OCI-LY1 (cell line): ENCODE measurements at regions not wholly inside any gene's neighbourhood (a gene's known extent, or its start where the extent isn't known, plus 50 kb on each side); places are given as distances from the start of the nearest gene placed in this dataset.

Source experiments
- H2AFZ ChIP-seq: fragments of 200-600 bp; sonication (generic), shearing (Covaris generic); 2 replicates; pipeline ENCODE4 v1.6.0; 2014; ENCODE audit warnings: antibody characterized with exemption, mild to moderate bottlenecking, low read length
- H3F3A ChIP-seq: fragments of 200-600 bp; sonication (generic), shearing (Covaris generic); 2 replicates; pipeline ENCODE4 v1.6.0; 2014; ENCODE audit warnings: mild to moderate bottlenecking, antibody characterized with exemption, low read length, moderate library complexity; ENCODE audit not compliant: insufficient read depth
- H3K27ac ChIP-seq: fragments of 200-600 bp; sonication (generic); 2 replicates; pipeline ENCODE4 v1.5.1; 2014; ENCODE audit warnings: low read length, mixed run types, mild to moderate bottlenecking, low read depth; ENCODE audit not compliant: poor library complexity, severe bottlenecking
- H3K27me3 ChIP-seq: fragments of 200-600 bp; sonication (generic); 2 replicates; pipeline ENCODE4 v1.6.0; 2014; ENCODE audit warnings: antibody characterized with exemption, mild to moderate bottlenecking, low read length, moderate library complexity; ENCODE audit not compliant: insufficient read depth
- H3K36me3 ChIP-seq: fragments of 200-600 bp; sonication (generic); 2 replicates; pipeline ENCODE4 v1.6.1; 2014; ENCODE audit warnings: mild to moderate bottlenecking, antibody characterized with exemption, low read length, moderate library complexity, mixed read lengths; ENCODE audit not compliant: insufficient read depth
- H3K4me1 ChIP-seq: fragments of 200-600 bp; sonication (generic); 2 replicates; pipeline ENCODE4 v1.5.1; 2014; ENCODE audit warnings: mild to moderate bottlenecking, low read length, moderate library complexity; ENCODE audit not compliant: insufficient read depth, severe bottlenecking
- H3K4me2 ChIP-seq: fragments of 200-600 bp; sonication (generic), shearing (Covaris generic); 2 replicates; pipeline ENCODE4 v1.6.1; 2014; ENCODE audit warnings: low read length
- H3K4me3 ChIP-seq: fragments of 200-600 bp; sonication (generic); 2 replicates; pipeline ENCODE4 v1.5.1; 2014; ENCODE audit warnings: low read length, low read depth, mild to moderate bottlenecking, mixed read lengths; ENCODE audit not compliant: poor library complexity, severe bottlenecking
- H3K79me2 ChIP-seq: fragments of 200-600 bp; shearing (Covaris generic); 2 replicates; pipeline ENCODE4 v1.6.1; 2016; ENCODE audit warnings: mixed run types, low read length, mixed read lengths; ENCODE audit not compliant: insufficient read depth
- H3K9ac ChIP-seq: fragments of 200-600 bp; sonication (generic), shearing (Covaris generic); 2 replicates; pipeline ENCODE4 v1.6.1; 2014; ENCODE audit warnings: mild to moderate bottlenecking, low read length, mixed read lengths
- H3K9me2 ChIP-seq: fragments of 200-600 bp; sonication (generic), shearing (Covaris generic); 2 replicates; pipeline ENCODE4 v1.6.1; 2014; ENCODE audit warnings: low read depth, mild to moderate bottlenecking, low read length, mixed read lengths
- H3K9me3 ChIP-seq: fragments of 200-600 bp; shearing (Covaris generic); 2 replicates; pipeline ENCODE4 v1.6.1; 2014; ENCODE audit warnings: low read length, mixed read lengths
- H4K20me1 ChIP-seq: fragments of 200-600 bp; sonication (generic), shearing (Covaris generic); 2 replicates; pipeline ENCODE4 v1.6.0; 2016; ENCODE audit warnings: mild to moderate bottlenecking, low read length; ENCODE audit not compliant: insufficient read depth
- CTCF ChIP-seq: fragments of 200-600 bp; sonication (generic), shearing (Covaris generic); IDR thresholded peaks from 2 replicates; pipeline ENCODE4 v1.5.1; 2017; ENCODE audit warnings: mild to moderate bottlenecking, antibody characterized with exemption, low read length, moderate library complexity, mixed read lengths
- EZH2 ChIP-seq: fragments of 200-600 bp; sonication (generic), shearing (Covaris generic); IDR thresholded peaks from 2 replicates; pipeline ENCODE4 v1.8.0; 2017; ENCODE audit warnings: borderline replicate concordance, mixed run types, mild to moderate bottlenecking, antibody characterized with exemption, low read length, moderate library complexity, mixed read lengths

- Histone ChIP-seq H3K4me2 (no peak overlapping the region), H3K36me3 (no peaks in the 10 kb centered on the region), H3K27me3 (no peaks in the 10 kb centered on the region), H3K9me2 (no peaks in the 10 kb centered on the region), H3K4me1 (no peaks in the 10 kb centered on the region), H3K9ac (no peak overlapping the region), H2AFZ (no peak overlapping the region), H3K4me3 (no peak overlapping the region), H3K27ac (no peak overlapping the region), H3F3A (no peaks in the 10 kb centered on the region), H3K79me2 (no peaks in the 10 kb centered on the region), H4K20me1 (no peaks in the 10 kb centered on the region), H3K9me3 (no peaks in the 10 kb centered on the region)
- TF ChIP-seq EZH2, result no peak
- TF ChIP-seq CTCF, result no peak
Observed at GRCh38 chr20:9928281-9928737, 89.4 kb upstream of the PAK5 start.

- Histone ChIP-seq H3K4me3 (no peak overlapping the region), H3K9ac (no peak overlapping the region), H3K4me1 (no peaks in the 10 kb centered on the region), H3K9me3 (no peaks in the 10 kb centered on the region), H3F3A (no peaks in the 10 kb centered on the region), H2AFZ (no peak overlapping the region), H3K79me2 (no peaks in the 10 kb centered on the region), H3K27ac (no peak overlapping the region), H3K4me2 (no peak overlapping the region), H3K9me2 (no peaks in the 10 kb centered on the region), H4K20me1 (no peaks in the 10 kb centered on the region), H3K27me3 (no peaks in the 10 kb centered on the region), H3K36me3 (no peaks in the 10 kb centered on the region)
- TF ChIP-seq CTCF (no peak), EZH2 (no peak)
Observed at GRCh38 chr20:9927224-9927623, 88.3 kb upstream of the PAK5 start.

GRCh38 chr20:9926476-9926875 lies 87.6 kb upstream of the PAK5 start:
- Histone ChIP-seq H3K36me3 (no peaks in the 10 kb centered on the region), H3K4me1 (no peaks in the 10 kb centered on the region), H3K27me3 (no peaks in the 10 kb centered on the region), H3K27ac (no peak overlapping the region), H3K4me2 (no peak overlapping the region), H3K9me2 (no peaks in the 10 kb centered on the region), H3K9me3 (no peaks in the 10 kb centered on the region), H3K9ac (no peak overlapping the region), H3K4me3 (no peak overlapping the region), H2AFZ (no peak overlapping the region), H3K79me2 (no peaks in the 10 kb centered on the region), H3F3A (no peaks in the 10 kb centered on the region), H4K20me1 (no peaks in the 10 kb centered on the region)
- TF ChIP-seq EZH2 (no peak), CTCF (no peak)
